Testis (tissue), 2 donors: ENCODE measurements at regions not wholly inside any gene's neighbourhood (a gene's known extent, or its start where the extent isn't known, plus 50 kb on each side); places are given as distances from the start of the nearest gene placed in this dataset.

Experiments
- POLR2A ChIP-seq: fragments of 450-650 bp; IDR thresholded peaks from one replicate; pipeline ENCODE4 v1.6.1; 2017; ENCODE audit warnings: antibody characterized with exemption, mild to moderate bottlenecking, moderate library complexity
- TF ChIP-seq, protein P1 (sequence below), 3 experiments: fragments of 450-650 bp in 2 of 3; fragments of 200-600 bp in 1 of 3; sonication (generic) in 1 of 3; IDR thresholded peaks; one replicate each; pipeline ENCODE4 v1.5.1; 2016 to 2019; ENCODE audit warnings: antibody characterized with exemption in 3 of 3, mild to moderate bottlenecking in 2 of 3, moderate library complexity in 1 of 3

DNA sequence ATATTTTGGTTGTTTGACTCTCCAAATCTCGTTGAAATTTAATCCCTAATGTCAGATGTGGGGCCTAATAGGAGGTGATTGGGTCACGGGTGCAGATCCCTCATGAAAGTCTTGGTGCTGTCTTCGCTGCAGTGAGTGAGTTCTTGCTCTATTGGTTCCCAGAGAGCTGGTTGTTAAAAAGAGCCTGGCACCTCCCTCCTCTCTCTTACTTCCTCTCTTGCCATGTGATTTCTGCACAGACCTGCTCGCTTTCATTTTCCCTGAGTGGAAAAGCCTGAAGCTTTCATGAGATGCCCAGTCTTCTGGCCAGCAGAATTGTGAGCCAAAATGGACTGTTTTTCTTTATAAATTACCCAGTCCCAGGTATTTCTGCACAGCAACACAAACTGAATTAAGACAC, 221.6 kb downstream of the MAT2B start:
- TF ChIP-seq, protein P1, sequence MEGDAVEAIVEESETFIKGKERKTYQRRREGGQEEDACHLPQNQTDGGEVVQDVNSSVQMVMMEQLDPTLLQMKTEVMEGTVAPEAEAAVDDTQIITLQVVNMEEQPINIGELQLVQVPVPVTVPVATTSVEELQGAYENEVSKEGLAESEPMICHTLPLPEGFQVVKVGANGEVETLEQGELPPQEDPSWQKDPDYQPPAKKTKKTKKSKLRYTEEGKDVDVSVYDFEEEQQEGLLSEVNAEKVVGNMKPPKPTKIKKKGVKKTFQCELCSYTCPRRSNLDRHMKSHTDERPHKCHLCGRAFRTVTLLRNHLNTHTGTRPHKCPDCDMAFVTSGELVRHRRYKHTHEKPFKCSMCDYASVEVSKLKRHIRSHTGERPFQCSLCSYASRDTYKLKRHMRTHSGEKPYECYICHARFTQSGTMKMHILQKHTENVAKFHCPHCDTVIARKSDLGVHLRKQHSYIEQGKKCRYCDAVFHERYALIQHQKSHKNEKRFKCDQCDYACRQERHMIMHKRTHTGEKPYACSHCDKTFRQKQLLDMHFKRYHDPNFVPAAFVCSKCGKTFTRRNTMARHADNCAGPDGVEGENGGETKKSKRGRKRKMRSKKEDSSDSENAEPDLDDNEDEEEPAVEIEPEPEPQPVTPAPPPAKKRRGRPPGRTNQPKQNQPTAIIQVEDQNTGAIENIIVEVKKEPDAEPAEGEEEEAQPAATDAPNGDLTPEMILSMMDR (IDR thresholded peaks at IDR 0.05): no peak
- no peak for TF ChIP-seq POLR2A
